Stimulated activated CD4-positive, alpha-beta T cell treated with anti-CD3 and anti-CD28 coated beads, Interleukin-4, amount 100 ng/mL, for 24 hours (primary cell): ENCODE measurements at regions not wholly inside any gene's neighbourhood (a gene's known extent, or its start where the extent isn't known, plus 50 kb on each side); places are given as distances from the start of the nearest gene placed in this dataset.

Experiments used
- DNase-seq: peaks from one replicate; pipeline ENCODE4 v3.0.0-alpha.2; 2020

GRCh38 chr5:174338185-174339010 lies 292.9 kb downstream of the NSG2 start:
- no peak for DNase-seq

DNA sequence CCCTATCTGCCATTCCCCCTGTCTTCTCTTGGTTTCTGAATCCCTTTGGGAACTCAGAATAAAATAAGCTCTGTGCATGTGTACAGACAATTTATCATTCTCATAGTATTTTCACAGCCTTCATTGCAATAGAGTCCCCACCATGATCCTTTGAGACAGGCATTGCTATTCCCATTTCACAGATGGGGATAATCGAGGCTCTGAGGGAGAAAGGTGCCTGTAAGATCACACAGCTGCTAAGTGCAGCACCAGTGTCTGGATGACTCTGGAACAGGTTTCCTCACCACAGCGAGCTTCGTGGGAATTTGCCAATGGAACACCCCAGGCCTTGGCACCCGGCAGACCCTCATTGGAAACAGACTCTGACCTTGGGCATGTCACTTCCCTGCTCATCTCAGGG lies 293.6 kb downstream of the NSG2 start:
- no peak for DNase-seq

DNA sequence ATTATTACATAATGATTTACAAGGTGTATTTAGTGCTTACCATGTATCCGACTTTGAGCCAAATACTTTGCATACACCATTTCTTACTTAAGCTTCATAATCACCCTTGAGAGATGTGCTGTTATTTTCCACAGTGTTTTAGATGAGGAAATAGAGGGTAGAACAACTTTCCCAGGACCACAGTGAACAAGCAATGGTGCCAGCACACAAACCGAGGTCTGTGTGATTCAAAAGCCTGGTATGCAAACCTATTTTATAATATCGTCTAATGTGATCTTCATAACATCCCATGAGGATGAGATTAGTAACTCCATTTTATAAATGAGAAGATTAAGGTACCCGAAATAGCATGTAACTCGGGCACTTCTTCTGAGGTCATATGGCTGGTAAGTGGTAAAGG lies 294.7 kb downstream of the NSG2 start:
- DNase-seq = no peak

- no peak for DNase-seq
Observed at GRCh38 chr5:174342696-174343095, 297.2 kb downstream of the NSG2 start.

DNA sequence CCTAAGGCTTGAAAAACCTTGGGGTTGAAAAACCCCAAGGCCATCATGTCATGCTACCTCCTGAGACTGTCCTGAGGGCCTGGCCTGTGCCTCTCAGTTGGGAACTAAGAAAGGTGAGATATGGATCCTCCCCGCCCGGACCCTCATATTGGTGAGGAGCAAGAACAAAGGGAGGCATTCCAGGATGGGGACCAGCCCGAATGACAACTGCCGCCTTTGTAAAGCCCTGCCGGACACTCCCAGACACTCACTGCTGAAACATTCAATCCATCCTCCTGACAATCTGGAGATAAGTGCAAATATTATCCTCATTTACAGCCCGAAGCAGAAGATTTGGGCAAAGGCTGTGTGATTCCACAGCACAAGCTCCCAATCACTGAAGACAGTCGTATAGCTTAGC lies 298.3 kb downstream of the NSG2 start:
- DNase-seq = no peak

DNA sequence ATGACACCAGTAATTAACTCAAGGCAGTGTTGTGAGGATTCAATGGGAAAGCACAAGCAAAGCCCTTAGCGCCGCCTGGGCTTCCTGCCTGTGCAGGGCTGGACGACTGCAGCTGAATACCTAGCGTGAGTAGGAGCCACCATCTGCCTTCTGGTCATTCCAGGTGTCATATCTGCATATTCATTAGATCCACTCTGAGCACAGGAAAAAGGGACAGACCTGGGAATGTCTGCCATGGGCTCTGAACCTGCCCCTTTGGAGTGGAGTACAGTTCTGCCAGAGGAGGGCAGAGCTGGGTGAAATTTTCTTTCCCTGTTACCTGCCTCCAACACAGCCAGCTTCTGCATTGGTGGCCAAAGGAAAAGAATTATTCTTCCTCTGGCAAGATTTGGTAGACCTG lies 298.8 kb downstream of the NSG2 start:
- DNase-seq = no peak

DNA sequence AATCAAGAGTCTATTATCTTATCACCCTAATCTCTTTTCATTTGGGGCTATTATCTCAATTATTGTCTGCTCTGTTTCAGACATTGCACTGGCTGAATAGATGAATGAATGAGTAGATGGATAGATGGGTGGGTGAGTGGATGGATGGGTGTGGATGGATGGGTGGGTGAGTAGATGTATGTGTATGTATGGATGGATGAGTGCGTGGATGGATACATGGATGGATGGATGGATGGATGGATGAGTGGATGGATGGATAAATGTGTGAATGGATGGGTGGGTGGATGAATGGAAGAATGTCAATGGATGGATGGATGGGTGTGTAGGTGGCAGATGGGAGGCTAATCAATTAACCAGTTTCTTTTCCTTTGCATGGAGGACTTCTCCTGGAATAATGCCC lies 301.7 kb downstream of the NSG2 start:
- DNase-seq = no peak

DNA sequence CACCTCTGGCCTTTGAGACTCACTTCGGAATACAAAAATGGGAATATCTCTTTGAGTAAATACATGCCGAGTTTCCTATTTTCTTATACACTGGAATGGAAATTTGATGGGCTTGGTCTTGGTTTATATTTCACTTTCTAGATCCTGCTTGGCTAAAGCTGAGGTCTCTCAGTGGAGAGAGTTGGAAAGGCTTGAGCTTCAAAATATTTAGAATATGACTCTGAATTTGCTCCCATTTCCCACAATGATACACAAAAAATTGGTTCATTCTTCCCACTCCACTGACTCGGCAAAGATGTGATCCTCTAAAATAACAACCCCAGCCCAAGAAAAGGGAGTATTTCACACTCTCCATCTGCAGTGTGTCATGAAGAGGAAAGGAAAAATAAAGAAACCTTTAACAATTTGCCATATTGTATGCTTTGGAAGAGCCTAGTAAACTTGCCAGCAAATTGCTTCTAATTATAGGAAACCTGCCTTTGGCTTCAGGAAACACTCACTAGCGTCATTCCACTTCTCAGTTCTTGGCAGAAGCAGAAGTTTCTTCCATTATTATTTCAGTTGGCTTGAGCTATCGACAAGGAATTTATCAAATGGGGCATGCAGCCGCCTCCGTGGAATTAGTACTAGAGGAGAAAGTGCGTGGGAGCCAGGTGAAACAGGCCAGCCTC lies 302.9 kb downstream of the NSG2 start:
- no peak for DNase-seq

DNA sequence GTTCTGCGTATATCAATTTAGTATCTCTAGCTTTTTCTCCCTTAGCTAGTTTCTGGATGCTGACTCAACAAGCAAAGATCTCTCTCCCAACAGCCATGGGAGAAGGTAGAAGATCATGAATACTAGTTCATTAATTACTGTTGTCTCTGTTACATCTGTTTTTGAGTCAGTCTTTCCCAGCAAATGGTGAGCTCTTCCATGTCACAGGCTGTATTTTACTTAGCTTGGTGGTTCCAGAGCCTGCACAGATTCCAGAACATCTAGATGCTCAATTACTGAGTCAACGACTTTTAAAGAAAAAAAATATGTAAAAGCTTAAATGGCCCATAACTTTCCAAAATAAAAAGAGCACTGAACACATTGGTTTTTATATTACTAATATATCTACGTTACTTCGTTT lies 307.2 kb downstream of the NSG2 start:
- no peak for DNase-seq

DNA sequence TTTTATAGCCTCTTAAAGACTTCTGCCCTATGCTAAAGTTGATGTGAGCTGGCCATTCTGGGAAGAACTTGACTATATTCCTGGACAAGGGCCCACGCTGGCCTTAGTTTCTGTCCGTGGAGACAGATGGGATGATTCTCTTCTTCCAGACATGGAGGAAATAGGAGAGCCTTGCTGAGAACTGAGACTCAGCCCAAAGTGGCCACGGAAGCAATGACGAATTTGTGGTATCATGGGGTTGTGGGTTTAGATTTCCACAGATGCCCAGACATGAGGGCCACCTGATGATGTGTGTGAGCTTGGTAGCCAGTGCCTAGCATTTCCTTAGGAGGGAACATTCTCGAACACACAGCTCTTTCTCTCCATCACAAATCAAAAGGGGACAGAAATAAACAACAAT lies 309.1 kb downstream of the NSG2 start:
- DNase-seq = no peak

DNA sequence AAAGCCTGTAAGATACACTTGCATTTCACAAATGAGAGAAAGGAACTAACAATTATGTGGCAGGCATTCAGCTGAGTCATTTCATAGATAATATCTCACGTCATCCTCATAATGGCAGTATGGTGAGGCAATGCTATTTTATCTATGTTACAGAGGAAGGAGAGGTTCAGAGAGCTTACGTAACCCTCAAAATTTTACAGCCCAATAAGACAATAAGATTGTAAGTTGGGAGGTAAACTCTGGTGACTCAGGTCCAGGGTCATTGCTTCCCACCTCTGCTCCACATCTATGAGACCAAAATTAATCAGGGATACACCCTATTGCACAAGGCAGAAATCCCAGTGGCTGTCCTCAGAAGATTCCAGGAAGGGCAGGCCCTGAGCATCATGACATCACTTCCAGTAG lies 309.7 kb downstream of the NSG2 start:
- no peak for DNase-seq

- no peak for DNase-seq
Observed at GRCh38 chr5:174355995-174356394, 310.5 kb downstream of the NSG2 start.

DNA sequence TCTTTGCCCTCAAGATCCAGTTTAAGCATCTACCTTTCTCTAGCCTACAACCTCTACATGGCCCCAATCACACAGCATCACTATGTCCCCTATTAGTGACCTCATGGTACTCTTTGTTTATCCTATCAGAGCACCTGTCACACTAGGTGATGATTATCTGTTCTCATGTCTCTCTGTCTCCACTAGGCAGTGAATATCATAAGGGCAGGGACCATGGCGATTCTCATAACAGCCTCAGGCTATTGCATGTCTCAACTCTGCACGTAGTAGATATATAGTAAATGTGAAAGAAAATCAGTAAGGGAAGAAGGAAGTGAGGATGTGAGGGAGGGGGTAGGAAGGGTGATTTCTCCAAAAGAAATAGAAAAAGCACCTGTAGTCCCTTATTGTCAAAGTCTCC lies 311.0 kb downstream of the NSG2 start:
- DNase-seq = no peak

DNA sequence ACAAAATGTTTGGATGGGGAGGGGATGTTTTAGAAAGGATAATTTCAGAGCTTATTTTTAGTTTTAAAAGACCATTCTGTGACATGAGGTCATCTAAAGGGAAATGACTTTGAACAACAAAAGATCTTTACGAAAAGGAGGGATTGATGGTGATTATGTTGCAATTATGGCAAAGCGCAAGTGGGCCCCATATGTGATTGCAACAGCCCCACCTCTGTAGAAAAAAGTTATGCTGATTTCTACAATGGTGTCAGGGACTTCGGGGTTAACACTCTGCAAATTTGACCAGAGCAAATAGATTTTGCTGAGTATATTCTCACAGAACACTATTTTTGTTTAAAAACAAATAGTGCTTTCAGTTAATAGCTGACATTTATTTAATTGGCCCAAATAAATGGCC lies 312.8 kb downstream of the NSG2 start:
- no peak for DNase-seq

GRCh38 chr5:174359071-174359470 lies 313.6 kb downstream of the NSG2 start:
- DNase-seq = no peak

DNA sequence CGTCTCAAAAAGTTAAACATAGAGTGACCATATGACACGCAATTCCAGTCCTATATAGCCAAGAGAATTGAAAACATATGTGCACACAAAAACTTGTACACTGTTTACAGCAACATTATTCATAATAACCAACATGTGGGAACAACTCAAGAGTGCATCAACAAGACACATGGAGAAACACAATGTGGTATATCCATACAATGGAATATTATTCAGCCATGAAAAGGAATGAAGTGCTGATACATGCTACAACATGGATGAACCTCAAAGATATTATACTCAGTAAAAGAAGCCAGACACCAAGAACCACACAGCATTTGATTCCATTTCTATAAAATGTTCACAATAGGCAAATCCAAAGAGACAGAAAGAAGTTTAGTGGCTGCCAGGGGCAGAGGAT lies 317.0 kb downstream of the NSG2 start:
- DNase-seq = no peak

- no peak for DNase-seq
Observed at GRCh38 chr5:174363934-174364333, 318.4 kb downstream of the NSG2 start.

- DNase-seq = no peak
Observed at GRCh38 chr5:174364676-174365075, 319.2 kb downstream of the NSG2 start.

- no peak for DNase-seq
Observed at GRCh38 chr5:174371600-174372094, 326.1 kb downstream of the NSG2 start.

DNA sequence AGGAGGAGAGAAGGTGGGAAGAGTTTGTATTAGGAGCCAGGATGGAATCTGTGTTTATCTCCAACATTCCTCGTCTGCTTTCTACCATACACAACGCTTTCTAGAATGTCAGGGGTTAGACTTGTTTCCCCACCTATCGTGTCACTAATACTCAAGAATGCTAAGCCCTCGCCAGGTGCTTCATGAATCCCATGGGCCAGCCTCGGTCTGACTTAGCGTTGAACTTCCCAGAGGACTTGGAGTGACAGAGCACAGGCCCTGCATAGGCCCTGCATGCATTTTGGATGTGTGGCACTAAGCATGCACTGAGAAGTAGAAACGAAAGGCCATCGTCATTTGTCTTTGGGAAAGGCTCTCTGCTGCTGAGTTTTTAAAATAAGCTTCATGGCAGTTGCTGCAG lies 328.7 kb downstream of the NSG2 start:
- DNase-seq = no peak

DNA sequence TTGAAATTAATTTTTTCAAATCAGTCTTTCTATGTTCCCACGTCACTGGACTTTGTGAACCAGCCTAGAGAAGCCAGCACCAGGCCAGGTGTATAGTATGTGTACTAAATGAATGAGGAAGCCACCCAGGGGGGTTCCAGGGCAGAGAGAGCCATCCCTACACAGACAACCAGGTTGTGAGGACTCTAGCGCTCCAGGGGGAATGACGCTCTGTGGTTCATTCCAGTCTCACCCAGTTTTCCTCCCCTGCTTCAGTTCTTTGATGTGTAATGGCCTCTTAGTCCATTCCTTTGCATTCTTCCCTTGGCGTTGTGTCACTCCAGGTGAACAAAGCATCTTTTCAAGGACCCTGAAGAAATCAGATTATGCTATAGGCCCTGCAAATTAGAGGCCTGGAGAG lies 330.6 kb downstream of the NSG2 start:
- DNase-seq = no peak

DNA sequence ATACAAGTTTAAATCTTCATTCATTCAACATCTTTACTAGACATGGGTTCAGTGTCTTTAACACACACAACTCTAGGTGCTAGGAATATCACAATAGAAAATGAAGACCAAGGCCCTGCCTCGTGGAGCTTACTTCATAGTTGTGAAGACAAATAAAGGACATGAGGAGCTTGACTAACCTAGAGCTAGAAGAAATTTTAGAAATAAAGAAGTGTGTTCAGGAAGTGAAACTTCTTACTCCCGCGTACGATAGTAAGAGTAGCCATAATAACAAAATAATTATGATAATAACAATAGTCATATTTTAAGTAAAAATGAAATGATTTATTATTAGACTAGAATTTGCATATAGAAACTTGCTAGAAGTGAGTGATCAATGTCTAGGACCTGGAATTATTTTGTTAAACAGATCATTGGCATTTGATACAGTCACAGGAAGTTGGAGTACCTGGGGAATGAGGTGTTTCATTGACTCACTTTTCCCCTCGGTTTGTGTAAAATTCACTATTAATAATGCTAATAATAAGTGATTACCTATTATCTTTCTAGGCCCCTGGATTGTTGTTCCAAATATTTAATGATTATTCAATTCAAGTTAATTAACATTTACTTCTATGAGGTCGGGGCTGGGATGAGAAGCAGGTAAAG lies 331.3 kb downstream of the NSG2 start:
- no peak for DNase-seq

- DNase-seq = no peak
Observed at GRCh38 chr5:174378121-174378874, 332.8 kb downstream of the NSG2 start.
